OCI-LY1 (cell line): ENCODE measurements at regions not wholly inside any gene's neighbourhood (a gene's known extent, or its start where the extent isn't known, plus 50 kb on each side); places are given as distances from the start of the nearest gene placed in this dataset.

Experiments
- CTCF ChIP-seq: fragments of 200-600 bp; sonication (generic), shearing (Covaris generic); IDR thresholded peaks from 2 replicates; pipeline ENCODE4 v1.5.1; 2017; ENCODE audit warnings: mild to moderate bottlenecking, antibody characterized with exemption, low read length, moderate library complexity, mixed read lengths
- EZH2 ChIP-seq: fragments of 200-600 bp; sonication (generic), shearing (Covaris generic); IDR thresholded peaks from 2 replicates; pipeline ENCODE4 v1.8.0; 2017; ENCODE audit warnings: borderline replicate concordance, mixed run types, mild to moderate bottlenecking, antibody characterized with exemption, low read length, moderate library complexity, mixed read lengths

DNA sequence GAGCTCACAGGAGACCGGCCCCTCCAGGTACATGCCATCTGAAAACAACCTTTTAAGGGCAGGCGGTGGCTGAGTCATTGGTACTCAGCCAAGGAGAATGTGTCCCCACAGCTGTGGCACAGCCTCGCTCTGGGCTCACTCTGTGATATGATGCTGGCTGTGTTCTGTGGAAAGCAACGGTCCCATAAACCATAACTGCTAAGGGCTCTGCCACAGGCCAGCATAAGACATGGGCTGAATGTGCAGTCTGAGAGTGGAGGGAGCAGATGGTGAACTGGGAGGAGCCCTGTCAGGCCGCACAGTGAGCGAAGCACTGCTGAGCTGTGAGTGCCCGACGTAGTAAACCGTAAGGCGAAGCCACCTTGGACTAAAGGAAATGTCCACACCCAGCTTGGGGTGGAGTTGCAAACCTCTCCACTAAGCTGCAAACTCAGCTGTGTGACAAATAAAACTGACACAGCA, 375.8 kb downstream of the THBS2 start:
- TF ChIP-seq CTCF (no peak), EZH2 (no peak)
